ENCODE measurements at regions not wholly inside any gene's neighbourhood (a gene's known extent, or its start where the extent isn't known, plus 50 kb on each side); places are given as distances from the start of the nearest gene placed in this dataset.

DNA sequence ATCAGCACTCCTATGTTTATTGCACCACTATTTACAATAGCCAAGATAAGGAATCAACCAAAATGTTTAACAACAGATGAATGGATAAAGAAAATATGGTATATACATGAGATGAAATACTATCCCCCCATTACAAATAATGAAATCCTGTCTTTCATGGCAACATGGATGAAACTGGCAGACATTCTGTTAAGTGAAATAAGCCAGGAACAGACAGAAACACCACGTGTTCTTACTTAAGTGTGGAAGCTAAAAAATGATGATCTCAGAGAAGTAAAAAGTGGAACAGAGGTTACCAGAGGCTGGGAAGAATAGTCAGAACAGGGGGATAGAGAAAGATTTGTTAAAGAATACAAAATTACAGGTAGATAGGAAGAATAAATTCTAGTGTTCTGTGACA is 113.7 kb upstream of the MDM1 start:
- TF ChIP-seq ZNF274 (IDR thresholded peaks at IDR 0.05; ENCODE audit: low read depth, low read length) (no peak), SUZ12 (IDR thresholded peaks at IDR 0.05; ENCODE audit: extremely low read depth, insufficient read depth, insufficient read length) (no peak)
